ENCODE measurements at regions not wholly inside any gene's neighbourhood (a gene's known extent, or its start where the extent isn't known, plus 50 kb on each side); places are given as distances from the start of the nearest gene placed in this dataset.
A peak's percentile ranks its signal among the peaks of the same experiment; 100 is the strongest.

DNA sequence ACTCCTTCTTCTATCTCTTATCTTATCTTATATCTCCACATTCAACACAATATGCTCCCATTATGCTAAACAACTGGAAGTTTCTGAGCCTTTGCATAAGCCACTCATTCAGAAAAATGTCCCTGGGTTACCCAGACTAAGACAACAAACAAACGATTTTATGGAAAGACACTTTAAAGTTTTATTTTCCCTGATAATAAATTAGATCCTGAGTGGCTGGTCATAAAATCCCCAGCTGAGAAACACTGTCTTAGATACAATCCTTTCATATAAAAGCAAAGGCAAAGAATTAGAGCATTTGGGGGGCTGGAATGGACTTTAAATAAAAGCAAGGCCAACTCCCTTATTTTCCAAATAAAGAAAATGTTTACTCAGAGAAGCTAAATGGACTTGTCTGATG, 322.3 kb downstream of the GBE1 start:
- H3K4me3 ChIP-seq (ENCODE audit: low read depth, low read length): no peak overlapping the region
- peak; percentile 1 for DNase-seq (ENCODE audit: low read depth)
- TF ChIP-seq, protein P1, sequence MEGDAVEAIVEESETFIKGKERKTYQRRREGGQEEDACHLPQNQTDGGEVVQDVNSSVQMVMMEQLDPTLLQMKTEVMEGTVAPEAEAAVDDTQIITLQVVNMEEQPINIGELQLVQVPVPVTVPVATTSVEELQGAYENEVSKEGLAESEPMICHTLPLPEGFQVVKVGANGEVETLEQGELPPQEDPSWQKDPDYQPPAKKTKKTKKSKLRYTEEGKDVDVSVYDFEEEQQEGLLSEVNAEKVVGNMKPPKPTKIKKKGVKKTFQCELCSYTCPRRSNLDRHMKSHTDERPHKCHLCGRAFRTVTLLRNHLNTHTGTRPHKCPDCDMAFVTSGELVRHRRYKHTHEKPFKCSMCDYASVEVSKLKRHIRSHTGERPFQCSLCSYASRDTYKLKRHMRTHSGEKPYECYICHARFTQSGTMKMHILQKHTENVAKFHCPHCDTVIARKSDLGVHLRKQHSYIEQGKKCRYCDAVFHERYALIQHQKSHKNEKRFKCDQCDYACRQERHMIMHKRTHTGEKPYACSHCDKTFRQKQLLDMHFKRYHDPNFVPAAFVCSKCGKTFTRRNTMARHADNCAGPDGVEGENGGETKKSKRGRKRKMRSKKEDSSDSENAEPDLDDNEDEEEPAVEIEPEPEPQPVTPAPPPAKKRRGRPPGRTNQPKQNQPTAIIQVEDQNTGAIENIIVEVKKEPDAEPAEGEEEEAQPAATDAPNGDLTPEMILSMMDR (IDR thresholded peaks at IDR 0.05; ENCODE audit: insufficient read depth, low read depth, low read length): no peak

DNA sequence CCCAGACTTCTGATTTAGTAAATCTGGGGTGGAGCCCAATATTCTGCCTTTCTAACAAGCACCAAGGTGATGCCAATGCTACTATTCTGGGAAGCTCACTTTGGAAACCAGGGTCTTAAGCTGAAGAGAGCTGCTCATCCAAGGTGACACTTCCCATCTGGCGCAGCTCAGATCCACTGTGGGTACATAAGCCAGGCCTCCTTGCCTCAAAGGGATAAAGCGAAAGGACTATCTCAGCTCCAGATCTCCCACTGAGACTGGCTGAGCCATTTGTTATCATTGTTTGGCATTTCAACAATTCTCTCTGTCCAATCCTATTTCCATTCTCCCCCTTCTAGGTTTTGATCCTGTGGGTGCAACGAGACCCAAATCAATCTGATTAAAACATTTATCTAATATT, 323.8 kb downstream of the GBE1 start:
- TF ChIP-seq, protein P1 (IDR thresholded peaks at IDR 0.05; ENCODE audit: insufficient read depth, low read depth, low read length): no peak
- no peak for DNase-seq (ENCODE audit: low read depth)
- no peak overlapping the region for H3K4me3 ChIP-seq (ENCODE audit: low read depth, low read length)

DNA sequence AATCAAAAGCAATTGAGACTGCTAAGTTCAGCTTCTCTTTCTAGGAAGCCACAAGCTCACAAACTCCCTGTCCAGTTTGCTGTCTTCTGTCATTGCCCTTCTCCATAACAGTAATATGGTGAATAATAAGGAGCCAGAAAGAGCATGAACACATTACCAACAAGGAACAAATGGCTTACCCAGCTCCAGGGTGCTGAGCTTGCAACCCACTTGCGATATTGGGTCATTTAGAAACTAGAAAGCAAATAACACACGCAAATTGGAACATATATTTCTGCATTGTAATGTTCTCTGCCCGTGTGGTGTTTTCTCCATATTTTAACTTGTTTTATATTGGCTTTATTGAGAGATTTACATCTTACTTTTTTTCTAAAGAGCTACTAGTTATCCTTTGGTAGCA, 325.3 kb downstream of the GBE1 start:
- no peak for DNase-seq (ENCODE audit: low read depth)
- TF ChIP-seq, protein P1 (IDR thresholded peaks at IDR 0.05; ENCODE audit: insufficient read depth, low read depth, low read length): no peak
- H3K4me3 ChIP-seq (ENCODE audit: low read depth, low read length): no peak overlapping the region

DNA sequence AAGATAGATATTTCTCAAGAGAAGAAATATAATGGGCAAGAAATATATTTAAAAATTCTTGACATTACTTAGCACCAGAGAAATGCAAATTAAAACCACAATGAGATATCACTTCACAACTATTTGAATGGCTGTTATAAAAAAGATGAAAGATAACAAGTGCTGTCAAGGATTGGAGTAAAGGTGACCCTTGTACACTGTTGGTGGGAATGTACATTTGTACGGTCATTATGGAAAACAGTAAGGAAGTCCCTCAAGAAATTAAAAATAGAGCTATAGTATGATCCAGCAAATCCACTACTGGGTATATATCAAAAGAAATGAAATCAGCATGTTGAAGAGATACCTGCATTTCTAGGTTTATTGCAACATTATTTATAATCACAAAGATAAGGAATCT, 326.4 kb downstream of the GBE1 start:
- no peak for DNase-seq (ENCODE audit: low read depth)
- no peak overlapping the region for H3K4me3 ChIP-seq (ENCODE audit: low read depth, low read length)
- TF ChIP-seq, protein P1 (IDR thresholded peaks at IDR 0.05; ENCODE audit: insufficient read depth, low read depth, low read length): no peak

DNA sequence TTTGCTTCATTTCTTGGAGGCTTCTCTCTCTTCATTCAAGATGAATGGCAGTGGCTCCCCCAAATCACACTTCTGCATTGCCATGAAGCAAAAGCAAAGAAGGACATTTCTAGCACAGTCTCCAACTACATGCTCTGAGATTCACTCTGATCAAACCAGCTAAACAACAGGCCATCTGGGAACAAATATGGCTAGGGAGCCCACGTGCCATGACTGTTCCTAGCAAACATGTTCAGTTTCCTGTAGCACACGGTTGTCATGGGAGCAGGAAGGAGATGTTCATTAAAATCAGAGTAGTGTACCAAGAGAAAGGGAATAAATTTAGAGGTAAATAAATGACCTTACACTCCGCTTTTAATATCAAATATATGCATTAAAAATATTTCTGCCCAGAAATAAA, 327.3 kb downstream of the GBE1 start:
- no peak overlapping the region for H3K4me3 ChIP-seq (ENCODE audit: low read depth, low read length)
- no peak for DNase-seq (ENCODE audit: low read depth)
- TF ChIP-seq, protein P1 (IDR thresholded peaks at IDR 0.05; ENCODE audit: insufficient read depth, low read depth, low read length): no peak

DNA sequence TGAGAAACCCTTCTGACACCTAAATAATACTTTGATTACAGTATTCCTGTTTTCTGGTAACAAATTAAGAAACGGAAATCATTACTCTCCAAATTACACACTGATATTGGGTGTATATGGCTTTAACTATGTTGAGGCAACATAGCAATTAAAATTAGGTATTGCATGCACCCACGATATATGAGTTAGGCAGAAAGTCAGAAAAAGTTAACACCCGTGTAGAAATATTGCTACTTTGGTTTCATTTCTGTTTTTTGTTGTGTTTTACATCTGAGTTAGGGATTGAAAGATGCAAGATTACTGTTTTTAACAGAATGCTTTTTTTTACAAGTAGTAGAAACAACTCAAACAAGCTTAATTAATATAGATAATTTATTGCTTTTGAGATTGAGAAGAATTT, 327.8 kb downstream of the GBE1 start:
- TF ChIP-seq, protein P1 (IDR thresholded peaks at IDR 0.05; ENCODE audit: insufficient read depth, low read depth, low read length): no peak

DNA sequence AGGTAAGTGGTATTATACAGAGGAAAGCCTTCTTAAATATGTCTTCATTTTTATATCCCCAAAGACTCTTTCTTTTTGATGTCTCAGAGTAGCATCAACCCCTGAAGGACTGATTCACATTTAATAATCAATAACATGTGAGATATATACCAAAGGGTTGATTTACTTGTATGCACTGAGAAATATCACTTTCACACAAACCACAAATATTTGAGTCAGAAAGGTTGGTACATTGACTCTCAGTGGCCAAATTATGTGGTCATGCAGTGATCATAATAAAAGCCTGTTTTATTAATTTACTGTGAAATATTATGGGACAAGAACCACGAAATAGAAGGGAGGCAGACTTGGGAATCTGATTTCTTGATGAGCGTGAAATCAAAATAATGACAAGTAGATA, 329.0 kb downstream of the GBE1 start:
- TF ChIP-seq, protein P1 (IDR thresholded peaks at IDR 0.05; ENCODE audit: insufficient read depth, low read depth, low read length): no peak
- H3K4me3 ChIP-seq (ENCODE audit: low read depth, low read length): no peak overlapping the region
- DNase-seq (ENCODE audit: low read depth): no peak

More for the DNA sequence above, 327.8 kb downstream of the GBE1 start:
- DNase-seq (ENCODE audit: low read depth): no peak
- H3K4me3 ChIP-seq (ENCODE audit: low read depth, low read length): no peak overlapping the region

Data from fibroblast of villous mesenchyme (primary cell).